Fibroblast of lung (primary cell): ENCODE measurements at regions not wholly inside any gene's neighbourhood (a gene's known extent, or its start where the extent isn't known, plus 50 kb on each side); places are given as distances from the start of the nearest gene placed in this dataset.

Experiments used
- DNase-seq, 2 donors: peaks; one replicate each; pipeline versions ENCODE4 v3.0.0 to v3.0.0-alpha.2; 2010; ENCODE audit warnings: low read depth in 2 of 2
- H2AFZ ChIP-seq: 2 replicates; pipeline ENCODE4 v1.5.1; 2012; ENCODE audit warnings: low read length, control low read depth, inconsistent platforms
- H3K27ac ChIP-seq: 2 replicates; pipeline ENCODE4 v1.5.1; 2011; ENCODE audit warnings: low read length, control low read depth; ENCODE audit not compliant: insufficient read depth
- H3K27me3 ChIP-seq: 2 replicates; pipeline ENCODE4 v1.5.1; 2011; ENCODE audit warnings: mild to moderate bottlenecking, low read length; ENCODE audit not compliant: control insufficient read depth, insufficient read depth
- H3K36me3 ChIP-seq: 2 replicates; pipeline ENCODE4 v1.5.1; 2011; ENCODE audit warnings: low read length; ENCODE audit not compliant: control insufficient read depth, insufficient read depth
- H3K4me1 ChIP-seq: 2 replicates; pipeline ENCODE4 v1.5.1; 2011; ENCODE audit warnings: low read length; ENCODE audit not compliant: control insufficient read depth, insufficient read depth; ENCODE audit errors: extremely low read depth
- H3K4me2 ChIP-seq: 2 replicates; pipeline ENCODE4 v1.5.1; 2011; ENCODE audit warnings: low read length, control low read depth; ENCODE audit not compliant: insufficient read depth; ENCODE audit errors: extremely low read depth
- H3K4me3 ChIP-seq, 4 experiments: fragments of 200-600 bp in 1 of 4; sonication (generic) in 1 of 4; replicated peaks in 1 of 4; 2 replicates each; pipeline ENCODE4 v1.5.1; 2011 to 2016; ENCODE audit warnings: low read length in 4 of 4, low read depth in 3 of 4, mild to moderate bottlenecking in 3 of 4, control low read depth in 2 of 4, inconsistent platforms in 1 of 4, mixed read lengths in 1 of 4; ENCODE audit not compliant: insufficient read depth in 1 of 4; ENCODE audit errors: control extremely low read depth in 1 of 4
- H3K79me2 ChIP-seq: 2 replicates; pipeline ENCODE4 v1.5.1; 2012; ENCODE audit warnings: mild to moderate bottlenecking, low read length, inconsistent platforms; ENCODE audit not compliant: control insufficient read depth, insufficient read depth
- H3K9ac ChIP-seq: 2 replicates; pipeline ENCODE4 v1.5.1; 2011; ENCODE audit warnings: mild to moderate bottlenecking, low read length, control low read depth; ENCODE audit not compliant: insufficient read depth
- H3K9me3 ChIP-seq: 2 replicates; pipeline ENCODE4 v1.5.1; 2012; ENCODE audit warnings: low read depth, low read length; ENCODE audit not compliant: control insufficient read depth, insufficient read depth
- H4K20me1 ChIP-seq: 2 replicates; pipeline ENCODE4 v1.5.1; 2011; ENCODE audit warnings: low read length; ENCODE audit not compliant: control insufficient read depth, insufficient read depth; ENCODE audit errors: extremely low read depth
- CTCF ChIP-seq, 2 donors: IDR thresholded peaks in 1 of 2; conservative IDR thresholded peaks in 1 of 2; 1 replicate in 1 of 2; 2 replicates in 1 of 2; pipeline ENCODE4 v1.5.1; 2011 to 2012; ENCODE audit warnings: low read length in 2 of 2, control low read depth in 1 of 2, inconsistent platforms in 1 of 2, low read depth in 1 of 2, mild to moderate bottlenecking in 1 of 2
- EZH2 ChIP-seq: IDR thresholded peaks from 2 replicates; pipeline ENCODE4 v1.5.1; 2012; ENCODE audit warnings: low read length, control low read depth, mild to moderate bottlenecking; ENCODE audit errors: missing control alignments

DNA sequence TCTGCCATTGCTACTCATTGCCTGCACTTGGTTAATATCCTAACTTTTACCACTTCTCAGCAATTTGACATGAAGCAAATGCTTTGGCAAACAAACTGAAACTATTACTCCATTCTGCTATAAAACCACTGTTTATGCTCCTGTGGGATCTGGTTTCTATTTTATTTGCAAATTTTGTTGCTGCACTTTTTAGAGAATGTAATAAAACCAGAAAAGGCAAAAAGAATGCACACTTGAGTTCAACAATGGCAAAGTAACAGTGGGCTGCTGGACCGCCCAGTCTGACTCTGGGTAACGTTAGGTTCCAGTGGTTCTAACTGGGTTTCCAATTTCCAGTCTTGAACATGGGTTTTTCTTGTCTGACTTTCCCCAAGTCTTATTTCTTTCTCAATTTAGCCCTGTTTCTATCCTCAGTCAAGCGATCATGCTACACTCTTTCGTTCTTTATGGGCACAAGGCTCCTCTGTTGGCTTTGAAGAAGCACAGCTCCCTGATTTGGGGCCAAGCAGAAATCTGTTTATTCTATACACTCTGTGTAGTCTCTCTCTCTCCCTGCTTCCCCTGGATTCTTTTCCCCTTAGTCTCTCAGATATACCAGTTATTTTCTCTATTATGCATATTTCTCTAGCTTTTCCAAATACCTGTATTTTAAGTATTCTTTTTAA is 129.2 kb upstream of the FAM3C start:
- H3K4me1 ChIP-seq: no peaks in the 10 kb centered on the region
- no peaks in the 10 kb centered on the region for H3K79me2 ChIP-seq
- no peak overlapping the region for H3K4me2 ChIP-seq
- H3K27ac ChIP-seq: no peak overlapping the region
- H3K36me3 ChIP-seq: no peaks in the 10 kb centered on the region
- no peaks in the 10 kb centered on the region for H3K9me3 ChIP-seq
- DNase-seq: peak in 1 of 2 donors; percentile 14
- no peak overlapping the region for H3K9ac ChIP-seq
- H3K4me3 ChIP-seq: no peak overlapping the region
- TF ChIP-seq EZH2 (no peak), CTCF (conservative IDR thresholded peaks at IDR 0.05 in 1 of 2, IDR thresholded peaks at IDR 0.05 in 1 of 2; ENCODE audit: low read depth in 1 of 2, low read length in 2 of 2) (no peak)
- no peaks in the 10 kb centered on the region for H4K20me1 ChIP-seq
- H2AFZ ChIP-seq: no peak overlapping the region
- no peaks in the 10 kb centered on the region for H3K27me3 ChIP-seq

DNA sequence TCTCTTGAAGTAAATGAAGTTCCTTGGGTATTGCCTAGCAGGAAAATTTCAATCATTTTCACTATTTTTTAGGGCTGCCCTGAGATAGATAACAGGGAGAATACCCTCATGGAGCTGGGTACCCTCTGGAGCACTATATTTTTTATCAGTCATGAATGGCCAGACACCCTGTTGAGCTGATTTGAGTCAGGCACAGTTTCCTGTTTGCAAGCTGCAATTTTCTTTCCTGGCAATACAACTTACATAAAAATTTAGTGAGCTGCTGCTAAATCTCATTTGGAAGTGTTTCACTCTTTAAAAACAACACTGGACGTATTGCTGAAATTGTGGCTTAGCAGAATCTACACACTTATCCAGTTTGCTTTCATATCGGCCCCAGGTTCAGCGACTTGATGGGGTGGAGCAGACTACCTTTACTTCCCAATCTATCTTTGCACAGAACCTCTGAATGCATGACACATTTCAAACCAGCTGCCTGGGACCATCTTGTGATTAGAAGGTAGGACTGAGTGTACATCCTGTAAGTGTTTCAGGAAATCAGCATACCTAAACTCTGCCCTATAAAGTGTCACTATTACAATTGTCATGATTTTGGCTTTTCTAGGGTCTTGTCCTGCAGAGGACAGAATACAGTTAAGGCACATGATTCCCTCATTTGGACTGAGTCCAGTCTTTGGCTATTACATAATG is 125.7 kb upstream of the FAM3C start:
- H3K79me2 ChIP-seq: no peaks in the 10 kb centered on the region
- no peak for DNase-seq
- H3K27me3 ChIP-seq: no peaks in the 10 kb centered on the region
- no peak overlapping the region for H2AFZ ChIP-seq
- H3K27ac ChIP-seq: no peak overlapping the region
- no peaks in the 10 kb centered on the region for H4K20me1 ChIP-seq
- H3K9me3 ChIP-seq: no peaks in the 10 kb centered on the region
- no peak overlapping the region for H3K4me2 ChIP-seq
- TF ChIP-seq CTCF (conservative IDR thresholded peaks at IDR 0.05 in 1 of 2, IDR thresholded peaks at IDR 0.05 in 1 of 2; ENCODE audit: low read depth in 1 of 2, low read length in 2 of 2): no peak
- H3K9ac ChIP-seq: no peak overlapping the region
- H3K4me1 ChIP-seq: no peaks in the 10 kb centered on the region
- H3K4me3 ChIP-seq: no peak overlapping the region
- no peaks in the 10 kb centered on the region for H3K36me3 ChIP-seq

DNA sequence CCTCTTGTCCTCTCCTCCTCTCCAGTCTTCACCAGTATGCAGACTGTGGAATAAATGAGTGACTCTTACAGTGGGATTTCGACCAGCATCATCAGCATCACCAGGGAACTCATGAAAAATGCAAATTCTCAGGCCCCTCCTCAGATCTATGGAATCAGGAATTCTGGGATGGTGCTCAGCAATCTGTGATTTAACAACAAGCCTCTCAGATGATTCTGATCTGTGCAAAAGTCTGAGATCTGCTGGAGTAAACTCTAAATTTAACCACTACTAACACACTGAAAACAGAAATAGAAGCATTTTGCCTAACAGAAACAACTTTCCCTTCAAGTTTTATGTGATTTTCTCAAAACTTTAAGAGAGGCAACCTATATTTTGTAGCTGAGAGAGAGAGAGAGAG is 124.8 kb upstream of the FAM3C start:
- no peaks in the 10 kb centered on the region for H3K36me3 ChIP-seq
- no peak overlapping the region for H3K4me3 ChIP-seq
- no peak overlapping the region for H3K9ac ChIP-seq
- no peak for DNase-seq
- no peaks in the 10 kb centered on the region for H3K27me3 ChIP-seq
- no peak overlapping the region for H3K27ac ChIP-seq
- no peaks in the 10 kb centered on the region for H4K20me1 ChIP-seq
- no peaks in the 10 kb centered on the region for H3K4me1 ChIP-seq
- TF ChIP-seq CTCF (conservative IDR thresholded peaks at IDR 0.05 in 1 of 2, IDR thresholded peaks at IDR 0.05 in 1 of 2; ENCODE audit: low read depth in 1 of 2, low read length in 2 of 2) (no peak), EZH2 (no peak)
- no peaks in the 10 kb centered on the region for H3K79me2 ChIP-seq
- no peak overlapping the region for H3K4me2 ChIP-seq
- H2AFZ ChIP-seq: no peak overlapping the region
- H3K9me3 ChIP-seq: no peaks in the 10 kb centered on the region
